GM19043 (cell line): ENCODE measurements at regions not wholly inside any gene's neighbourhood (a gene's known extent, or its start where the extent isn't known, plus 50 kb on each side); places are given as distances from the start of the nearest gene placed in this dataset.

ENCODE experiments used
- ATAC-seq: cut with Tn5 transposase; IDR thresholded peaks from one replicate; pipeline ENCODE4 v1.9.1; 2021; ENCODE audit warnings: low read depth; ENCODE audit not compliant: unreplicated experiment

- ATAC-seq = no peak
Measured at GRCh38 chr5:122715095-122715494, 59.8 kb upstream of the SNX2 start.

DNA sequence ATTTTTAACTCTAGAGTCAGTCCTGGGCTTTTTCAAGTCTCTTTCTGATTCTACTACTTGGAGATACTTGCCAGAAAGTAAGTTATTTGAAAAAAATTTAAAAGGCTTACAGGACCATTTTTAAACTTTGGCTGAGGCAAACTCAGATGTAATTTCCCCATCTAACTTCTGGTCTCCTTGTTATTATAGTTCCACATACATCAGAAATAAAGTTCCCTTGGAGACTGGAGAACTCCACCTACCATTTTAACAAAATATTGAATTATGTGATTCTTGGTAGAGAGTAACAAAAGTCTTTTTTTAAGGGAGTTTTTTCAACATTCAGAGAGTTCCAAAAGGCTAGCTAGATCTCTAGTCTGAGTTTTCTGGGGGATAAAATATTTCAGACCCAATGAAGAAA, 56.3 kb upstream of the SNX2 start:
- ATAC-seq = no peak

DNA sequence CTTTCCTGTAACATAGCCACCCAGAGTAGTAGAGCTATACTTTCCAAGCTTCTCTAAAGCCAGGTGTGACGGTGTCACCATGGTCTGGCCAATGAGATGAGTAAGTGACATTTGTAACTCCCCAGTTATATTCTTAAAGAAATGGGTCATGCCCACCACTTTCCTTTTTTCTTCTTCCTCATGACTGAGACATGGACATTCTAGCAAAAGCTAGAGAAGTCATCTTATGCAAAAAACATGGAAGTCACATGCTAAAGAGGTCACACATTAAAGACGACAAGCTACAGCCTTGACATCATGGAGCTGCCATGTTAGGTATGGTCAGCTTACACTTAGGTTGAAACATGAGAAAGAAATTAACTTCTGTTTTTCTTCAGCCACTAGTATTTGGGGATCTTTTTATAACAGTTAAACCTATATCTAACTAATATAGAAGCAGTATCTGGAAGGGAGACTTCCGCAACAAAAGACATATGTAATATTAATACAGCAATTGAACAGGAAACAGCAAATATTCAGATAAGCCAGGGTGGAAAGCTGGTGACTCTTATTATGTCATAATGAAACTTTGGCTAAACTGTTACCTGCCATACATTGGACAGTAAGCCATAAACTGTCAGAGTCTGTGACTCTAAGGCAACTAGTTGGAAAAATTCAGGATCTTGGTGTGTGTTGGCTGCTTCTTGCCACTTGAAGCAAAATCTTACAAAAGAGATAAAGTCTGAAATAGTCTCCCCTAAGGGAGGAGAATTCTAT, 54.7 kb upstream of the SNX2 start:
- no peak for ATAC-seq

- no peak for ATAC-seq
Measured at GRCh38 chr5:122721127-122721526, 53.8 kb upstream of the SNX2 start.

DNA sequence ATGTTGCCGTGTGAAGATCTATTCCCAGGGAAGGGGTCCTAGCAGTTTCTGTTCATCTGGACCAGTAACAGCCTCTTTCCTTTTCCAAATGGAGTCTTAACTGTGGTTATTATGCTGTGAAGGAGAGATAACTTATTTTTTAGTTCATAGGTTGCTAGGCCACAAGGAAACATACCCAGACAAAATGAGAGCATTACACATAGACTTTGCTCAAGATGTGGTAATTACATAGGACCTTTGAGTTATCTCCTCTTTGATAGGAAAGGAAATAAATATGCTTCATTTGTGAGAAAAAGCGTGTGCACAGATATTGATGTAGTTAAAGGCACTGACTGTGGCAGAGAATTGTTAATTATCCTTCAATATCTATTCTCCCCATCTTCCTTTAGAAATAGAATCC, 52.5 kb upstream of the SNX2 start:
- no peak for ATAC-seq

- peak; percentile 83 for ATAC-seq
Measured at GRCh38 chr5:122723606-122724352, 51.1 kb upstream of the SNX2 start.
